ENCODE measurements at regions not wholly inside any gene's neighbourhood (a gene's known extent, or its start where the extent isn't known, plus 50 kb on each side); places are given as distances from the start of the nearest gene placed in this dataset.

- DNase-seq, result no peak
These were observed 59.0 kb downstream of the NDUFS5 start for GRCh38 chr1:39085174-39085573.

GRCh38 chr1:39086386-39086785, 60.2 kb downstream of the NDUFS5 start:
- DNase-seq, result no peak

- peak in 2 of 3 donors; percentile 80 to 94 for DNase-seq
These were observed 60.8 kb downstream of the NDUFS5 start for GRCh38 chr1:39086865-39087409.

- DNase-seq, result no peak
These were observed 61.3 kb downstream of the NDUFS5 start for GRCh38 chr1:39087435-39087834.

- DNase-seq, result no peak
These were observed 62.5 kb downstream of the NDUFS5 start for GRCh38 chr1:39088658-39089057.

- peak in 1 of 3 donors; percentile 51 for DNase-seq
These were observed 63.9 kb downstream of the NDUFS5 start for GRCh38 chr1:39089931-39090521.

DNA sequence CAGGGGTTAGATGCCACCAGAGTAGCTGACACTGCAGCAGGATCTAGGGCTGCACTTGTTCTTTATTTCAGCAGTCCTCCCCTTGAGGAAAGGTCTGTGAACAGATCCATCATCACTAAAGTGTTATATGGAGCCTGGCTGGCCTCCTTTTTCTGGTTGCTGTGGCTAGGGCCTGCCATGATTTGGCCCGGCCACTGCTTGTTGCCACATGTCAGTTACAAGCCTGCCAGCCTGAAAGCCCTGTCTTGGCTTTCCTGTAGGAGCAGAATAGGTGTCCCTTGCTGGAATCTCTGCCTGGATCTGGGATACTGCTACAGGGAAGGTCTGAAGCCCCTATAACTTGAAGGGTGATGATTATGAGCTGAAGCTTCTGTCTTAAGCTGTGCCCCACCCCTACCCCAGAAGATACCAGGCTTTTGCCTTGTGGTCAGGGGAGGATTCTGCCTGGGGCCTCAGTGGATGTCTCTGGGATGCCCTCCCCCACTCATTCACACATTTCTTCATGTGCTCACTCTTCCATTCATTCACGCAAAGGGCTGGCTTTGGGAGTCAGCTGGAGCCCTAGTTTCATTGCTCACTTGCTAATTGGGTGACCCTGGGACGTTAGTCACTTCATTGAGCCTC, 64.7 kb downstream of the NDUFS5 start:
- DNase-seq, result no peak

DNA sequence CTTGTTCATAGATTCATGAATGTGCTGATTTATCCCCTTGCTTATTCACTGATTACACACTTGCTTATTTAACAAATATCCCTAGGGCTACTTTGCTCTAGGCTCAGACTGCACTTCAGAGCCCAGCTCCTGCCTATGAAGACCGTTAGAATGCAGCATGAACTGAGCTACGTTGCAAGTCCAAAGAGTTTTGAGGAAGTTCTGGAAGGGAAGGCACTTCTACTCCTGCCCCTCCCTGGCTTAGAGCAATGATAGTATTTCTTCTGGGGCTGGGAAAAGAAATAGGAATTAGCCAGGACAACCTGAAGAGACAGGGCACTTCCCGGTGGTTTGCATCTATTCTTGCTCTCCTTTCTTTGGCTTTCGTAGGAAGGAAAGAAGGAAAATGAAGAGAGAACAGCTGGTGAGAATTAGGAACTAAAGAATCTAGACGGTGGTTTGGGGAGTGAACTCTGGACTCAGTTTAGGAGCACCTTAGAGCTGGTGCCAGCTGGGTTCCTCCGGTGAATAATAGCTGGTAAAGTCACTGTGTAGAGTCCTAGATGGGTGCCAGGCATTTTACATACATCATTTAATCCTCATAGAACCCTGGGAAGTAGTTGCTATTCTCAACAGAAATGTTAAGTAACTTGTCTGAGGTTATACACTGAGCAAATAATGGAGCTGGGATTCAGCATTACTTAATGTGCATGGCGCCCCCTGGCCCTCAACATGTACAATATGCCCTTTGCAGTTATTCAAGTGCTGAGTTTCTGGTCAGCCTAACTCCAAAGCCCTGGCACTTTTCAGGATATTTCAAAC, 65.9 kb downstream of the NDUFS5 start:
- DNase-seq, result peak in 1 of 3 donors; percentile 87

- DNase-seq, result no peak
These were observed 68.5 kb downstream of the NDUFS5 start for GRCh38 chr1:39094685-39095084.

DNA sequence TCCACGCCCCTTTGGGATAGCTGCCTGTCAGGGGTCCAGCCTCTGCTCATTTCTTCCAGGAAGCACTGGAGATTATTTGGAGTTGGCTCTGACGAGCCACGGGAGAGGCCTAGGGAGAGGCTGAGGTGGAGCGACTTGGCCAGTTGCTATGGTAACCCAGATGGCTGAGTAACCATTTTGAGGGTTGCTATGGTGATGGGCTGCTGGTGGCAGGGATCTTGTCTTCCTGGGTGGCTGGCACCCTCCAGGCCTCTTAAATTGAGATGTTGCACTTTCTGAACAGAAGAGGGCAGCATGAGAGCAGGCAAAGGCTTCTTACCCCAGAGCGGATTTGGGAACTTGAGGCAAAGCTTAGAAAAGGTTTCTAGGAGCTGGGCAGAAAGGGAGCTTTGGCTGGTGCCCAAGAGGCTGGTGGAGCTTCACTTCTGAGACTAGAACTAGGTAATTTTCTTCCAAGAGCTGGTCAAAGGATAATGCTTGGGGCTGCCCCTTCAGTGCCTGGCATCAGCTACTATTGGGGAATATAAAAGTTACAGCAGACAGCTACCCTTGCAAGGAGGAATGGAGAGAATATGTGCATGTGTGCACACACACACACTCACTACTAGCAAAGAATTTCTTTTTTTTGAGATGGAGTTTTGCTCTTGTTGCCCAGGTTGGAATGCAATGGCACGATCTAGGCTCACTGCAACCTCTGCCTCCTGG, 72.5 kb downstream of the NDUFS5 start:
- DNase-seq, result peak; percentile 73 to 84 (median 78)

GRCh38 chr1:39102537-39103327, 76.6 kb downstream of the NDUFS5 start:
- DNase-seq, result peak; percentile 66 to 81 (median 78)

- DNase-seq, result peak in 1 of 3 donors; percentile 39
These were observed 77.4 kb downstream of the NDUFS5 start for GRCh38 chr1:39103328-39104157.

- peak in 1 of 3 donors; percentile 73 for DNase-seq
These were observed 78.3 kb downstream of the NDUFS5 start for GRCh38 chr1:39104158-39105060.

DNA sequence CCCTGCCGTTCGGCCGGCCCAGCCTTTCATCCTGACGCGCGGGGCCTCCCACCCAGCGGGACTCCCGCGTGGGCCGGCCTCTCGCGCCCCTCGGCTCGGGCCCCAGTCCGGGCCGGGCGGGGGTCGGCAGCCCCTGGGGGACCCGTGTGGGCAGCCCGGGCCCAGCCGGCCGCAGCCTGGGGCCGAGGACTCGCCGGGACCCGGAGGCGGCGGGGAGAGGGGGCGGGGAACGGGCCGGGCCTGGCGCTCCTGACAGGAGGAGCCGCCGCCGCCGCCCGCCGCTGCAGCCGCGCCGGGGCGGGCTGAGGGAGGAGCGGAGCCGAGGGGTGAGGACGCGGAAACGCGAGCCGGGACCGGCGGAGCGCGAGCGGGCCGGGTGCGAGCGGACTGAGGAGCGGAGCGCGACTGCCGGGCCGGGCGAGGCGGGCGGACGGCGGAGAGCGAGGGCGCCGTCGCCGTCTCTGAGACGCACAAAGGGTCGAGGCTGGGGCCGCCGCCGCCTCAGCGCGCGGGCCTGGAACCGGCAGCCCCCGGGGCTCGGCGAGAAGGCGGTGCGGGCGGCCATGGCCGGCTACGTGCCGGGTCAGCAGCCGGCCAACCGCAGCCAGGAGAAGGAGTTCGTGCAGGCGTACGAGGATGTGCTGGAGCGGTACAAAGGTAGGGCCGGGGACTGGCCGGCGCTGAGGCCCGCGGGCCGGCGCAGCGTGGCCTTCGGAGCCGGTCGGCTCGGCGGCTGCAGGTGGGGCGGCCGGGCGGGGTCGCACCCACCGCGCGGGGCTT, 79.1 kb downstream of the NDUFS5 start:
- peak; percentile 61 to 83 (median 75) for DNase-seq

GRCh38 chr1:39105841-39106765, 80.0 kb downstream of the NDUFS5 start:
- DNase-seq, result peak in 1 of 3 donors; percentile 70

- no peak for DNase-seq
These were observed 80.7 kb downstream of the NDUFS5 start for GRCh38 chr1:39106801-39107327.

All from muscle of back (tissue), 3 donors.